ENCODE measurements at regions not wholly inside any gene's neighbourhood (a gene's known extent, or its start where the extent isn't known, plus 50 kb on each side); places are given as distances from the start of the nearest gene placed in this dataset.

DNA sequence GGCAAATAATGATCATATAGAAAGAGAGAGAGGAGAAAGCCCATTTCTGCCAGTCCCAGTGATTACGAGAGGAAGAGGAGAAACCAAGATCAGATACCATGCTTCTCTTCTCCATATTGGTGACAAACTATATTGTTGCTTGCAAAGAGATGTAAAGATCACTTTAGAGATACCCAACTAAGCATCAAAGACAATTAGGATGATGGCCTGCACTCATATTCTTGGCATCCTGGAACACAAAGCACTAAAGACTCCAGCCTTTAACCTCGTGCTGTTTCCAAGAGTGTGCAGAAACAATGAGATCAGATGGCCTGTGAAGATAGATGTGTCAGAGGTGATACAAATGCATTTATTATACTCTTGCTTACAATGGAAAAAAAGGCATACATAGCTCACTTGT lies 170.7 kb upstream of the TP63 start:
- no peaks in the 10 kb centered on the region for H3K36me3 Mint-ChIP-seq
- ChIA-PET CTCF (ENCODE audit: partially characterized antibody) (no interaction called here), POLR2A (ENCODE audit: partially characterized antibody) (no interaction called here)
- Histone ChIP-seq H3K27ac (ENCODE audit: low read depth, low read length) (no peak overlapping the region), H3K4me1 (ENCODE audit: insufficient read depth, low read length) (no peaks in the 10 kb centered on the region), H3K4me3 (ENCODE audit: low read length in 2 of 2) (no peak overlapping the region), H3K9me3 (ENCODE audit: control insufficient read depth in 1 of 2, low read length in 2 of 2) (no peaks in the 10 kb centered on the region), H3K27me3 (ENCODE audit: insufficient read depth, low read length) (no peaks in the 10 kb centered on the region), H3K36me3 (ENCODE audit: insufficient read depth, low read length) (no peaks in the 10 kb centered on the region)
- peaks cover 0 to 1% (median 0%) of the 10 kb centered on the region in 4 donors for H3K4me1 Mint-ChIP-seq
- intact Hi-C loops (cut with micrococcal nuclease), result no loop called here
- no peak overlapping the region for H3K27ac Mint-ChIP-seq
- no peak overlapping the region for H3K4me3 Mint-ChIP-seq
- H3K9me3 Mint-ChIP-seq, result peaks cover 0 to 8% (median 0%) of the 10 kb centered on the region in 8 donors
- no peaks in the 10 kb centered on the region for H3K27me3 Mint-ChIP-seq
- no peak for DNase-seq

DNA sequence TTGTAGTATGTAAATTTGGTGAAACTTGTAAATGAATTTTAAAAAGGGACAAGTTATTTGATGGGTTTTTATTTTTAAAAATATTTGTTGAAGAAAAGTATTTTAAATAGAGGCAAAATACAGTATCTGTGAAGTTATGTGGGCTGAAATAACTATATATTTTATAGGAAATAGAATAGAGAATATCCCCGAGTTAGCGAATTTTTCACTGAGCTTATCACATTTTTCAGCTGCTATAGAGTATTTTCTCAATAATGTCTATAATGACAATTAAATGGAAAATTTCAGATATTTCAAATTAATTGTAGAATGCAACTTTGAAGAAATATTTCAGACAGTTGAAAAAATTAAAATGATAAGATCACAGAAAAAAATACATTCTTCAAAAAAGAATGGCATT lies 166.4 kb upstream of the TP63 start:
- no peak overlapping the region for H3K4me3 ChIP-seq (ENCODE audit: low read length in 2 of 2)
- Mint-ChIP-seq H3K4me1 (peaks cover 0 to 5% (median 2%) of the 10 kb centered on the region in 4 donors), H3K9me3 (no peaks in the 10 kb centered on the region), H3K27ac (no peak overlapping the region), H3K27me3 (no peaks in the 10 kb centered on the region), H3K36me3 (no peaks in the 10 kb centered on the region), H3K4me3 (no peak overlapping the region)
- H3K27me3 ChIP-seq (ENCODE audit: insufficient read depth, low read length), result no peaks in the 10 kb centered on the region
- H3K27ac ChIP-seq (ENCODE audit: low read depth, low read length), result no peak overlapping the region
- ChIA-PET CTCF (ENCODE audit: partially characterized antibody) (no interaction called here), POLR2A (ENCODE audit: partially characterized antibody) (no interaction called here)
- DNase-seq, result no peak
- intact Hi-C loops (cut with micrococcal nuclease), result no loop called here
- H3K36me3 ChIP-seq (ENCODE audit: insufficient read depth, low read length), result no peaks in the 10 kb centered on the region
- no peaks in the 10 kb centered on the region for H3K4me1 ChIP-seq (ENCODE audit: insufficient read depth, low read length)
- H3K9me3 ChIP-seq (ENCODE audit: control insufficient read depth in 1 of 2, low read length in 2 of 2), result no peaks in the 10 kb centered on the region

DNA sequence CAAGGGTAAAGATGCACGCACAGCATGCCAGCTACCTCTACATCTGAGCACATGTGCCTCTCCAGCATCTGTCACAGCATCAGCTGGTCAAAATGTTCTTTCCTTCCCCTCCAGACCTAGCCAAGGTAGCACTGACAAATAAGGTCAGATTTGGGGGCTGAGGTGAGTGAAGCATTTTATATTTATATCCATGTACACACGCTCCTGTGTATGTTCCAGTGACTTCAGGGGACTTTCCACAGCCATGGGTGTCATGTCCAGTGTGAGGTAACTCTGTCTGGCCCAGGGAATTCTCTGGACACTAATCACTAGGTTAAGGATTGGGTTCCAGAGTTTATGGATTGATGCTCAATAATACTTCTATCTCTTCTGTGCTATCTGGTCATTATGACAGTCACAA lies 165.2 kb upstream of the TP63 start:
- H3K9me3 ChIP-seq (ENCODE audit: control insufficient read depth in 1 of 2, low read length in 2 of 2), result no peaks in the 10 kb centered on the region
- intact Hi-C loops (cut with micrococcal nuclease), result no loop called here
- no peaks in the 10 kb centered on the region for H3K27me3 Mint-ChIP-seq
- no peak overlapping the region for H3K27ac ChIP-seq (ENCODE audit: low read depth, low read length)
- no peaks in the 10 kb centered on the region for H3K9me3 Mint-ChIP-seq
- H3K27me3 ChIP-seq (ENCODE audit: insufficient read depth, low read length), result no peaks in the 10 kb centered on the region
- ChIA-PET POLR2A (ENCODE audit: partially characterized antibody) (no interaction called here), CTCF (ENCODE audit: partially characterized antibody) (no interaction called here)
- no peaks in the 10 kb centered on the region for H3K36me3 Mint-ChIP-seq
- DNase-seq, result no peak
- no peak overlapping the region for H3K4me3 Mint-ChIP-seq
- H3K4me1 ChIP-seq (ENCODE audit: insufficient read depth, low read length), result no peaks in the 10 kb centered on the region
- H3K4me3 ChIP-seq (ENCODE audit: low read length in 2 of 2), result no peak overlapping the region
- H3K4me1 Mint-ChIP-seq, result peaks cover 0 to 5% (median 2%) of the 10 kb centered on the region in 4 donors
- H3K27ac Mint-ChIP-seq, result no peak overlapping the region
- H3K36me3 ChIP-seq (ENCODE audit: insufficient read depth, low read length), result no peaks in the 10 kb centered on the region

DNA sequence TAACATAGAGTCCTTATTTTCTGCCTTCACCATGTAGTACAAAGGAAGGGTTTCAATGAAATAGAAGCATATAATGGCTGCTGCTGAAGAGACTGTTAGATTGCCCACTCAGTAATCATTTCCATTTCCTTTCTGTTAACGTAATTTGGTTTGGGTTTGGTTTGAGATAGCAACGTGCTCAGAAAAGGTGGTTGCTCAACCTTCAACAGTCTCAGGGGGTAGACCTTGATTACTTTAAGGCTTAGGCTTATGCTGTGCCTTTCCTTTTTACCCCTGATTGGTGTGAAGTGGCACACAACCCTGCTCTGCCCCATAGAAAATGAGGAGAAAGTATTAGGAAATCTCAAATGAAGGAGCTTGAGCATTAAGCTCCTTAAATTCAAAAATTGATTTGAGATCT lies 163.7 kb upstream of the TP63 start:
- Histone ChIP-seq H3K4me3 (ENCODE audit: low read length in 2 of 2) (no peak overlapping the region), H3K9me3 (ENCODE audit: control insufficient read depth in 1 of 2, low read length in 2 of 2) (no peaks in the 10 kb centered on the region), H3K27ac (ENCODE audit: low read depth, low read length) (no peak overlapping the region), H3K4me1 (ENCODE audit: insufficient read depth, low read length) (no peaks in the 10 kb centered on the region), H3K27me3 (ENCODE audit: insufficient read depth, low read length) (no peaks in the 10 kb centered on the region), H3K36me3 (ENCODE audit: insufficient read depth, low read length) (no peaks in the 10 kb centered on the region)
- intact Hi-C loops (cut with micrococcal nuclease), result no loop called here
- no peak overlapping the region for H3K4me3 Mint-ChIP-seq
- peaks cover 0 to 5% (median 2%) of the 10 kb centered on the region in 4 donors for H3K4me1 Mint-ChIP-seq
- no peak for DNase-seq
- POLR2A ChIA-PET (ENCODE audit: partially characterized antibody), result no interaction called here
- no peak overlapping the region for H3K27ac Mint-ChIP-seq
- H3K36me3 Mint-ChIP-seq, result no peaks in the 10 kb centered on the region
- CTCF ChIA-PET (ENCODE audit: partially characterized antibody), result no interaction called here
- no peaks in the 10 kb centered on the region for H3K9me3 Mint-ChIP-seq
- H3K27me3 Mint-ChIP-seq, result no peaks in the 10 kb centered on the region

DNA sequence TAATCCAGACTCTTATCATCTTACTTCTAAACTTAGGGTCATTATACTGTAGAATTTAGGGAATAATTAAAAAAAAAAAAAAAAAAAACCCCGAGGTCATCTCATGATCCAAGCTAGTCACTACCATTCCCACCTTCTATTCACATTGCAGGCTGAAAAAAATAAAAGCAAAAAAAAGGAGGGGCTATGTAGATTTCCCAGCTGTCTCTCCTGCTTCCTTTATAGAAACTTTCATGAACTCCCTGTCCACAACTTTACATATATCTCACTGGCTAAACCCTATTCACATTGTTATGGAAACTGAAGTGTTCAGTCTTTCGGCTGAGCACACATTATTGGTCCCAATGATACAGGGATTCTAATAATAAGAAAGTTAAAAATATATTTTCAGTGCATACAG lies 156.2 kb upstream of the TP63 start:
- Mint-ChIP-seq H3K27me3 (no peaks in the 10 kb centered on the region), H3K9me3 (peaks cover 0 to 2% (median 0%) of the 10 kb centered on the region in 8 donors), H3K36me3 (no peaks in the 10 kb centered on the region), H3K4me1 (no peaks in the 10 kb centered on the region), H3K27ac (no peak overlapping the region), H3K4me3 (no peak overlapping the region)
- no peak for DNase-seq
- H3K36me3 ChIP-seq (ENCODE audit: insufficient read depth, low read length), result no peaks in the 10 kb centered on the region
- CTCF ChIA-PET (ENCODE audit: partially characterized antibody), result no interaction called here
- no peaks in the 10 kb centered on the region for H3K4me1 ChIP-seq (ENCODE audit: insufficient read depth, low read length)
- H3K27ac ChIP-seq (ENCODE audit: low read depth, low read length), result no peak overlapping the region
- no peak overlapping the region for H3K4me3 ChIP-seq (ENCODE audit: low read length in 2 of 2)
- H3K9me3 ChIP-seq (ENCODE audit: control insufficient read depth in 1 of 2, low read length in 2 of 2), result no peaks in the 10 kb centered on the region
- POLR2A ChIA-PET (ENCODE audit: partially characterized antibody), result no interaction called here
- no peaks in the 10 kb centered on the region for H3K27me3 ChIP-seq (ENCODE audit: insufficient read depth, low read length)
- intact Hi-C loops (cut with micrococcal nuclease), result no loop called here

DNA sequence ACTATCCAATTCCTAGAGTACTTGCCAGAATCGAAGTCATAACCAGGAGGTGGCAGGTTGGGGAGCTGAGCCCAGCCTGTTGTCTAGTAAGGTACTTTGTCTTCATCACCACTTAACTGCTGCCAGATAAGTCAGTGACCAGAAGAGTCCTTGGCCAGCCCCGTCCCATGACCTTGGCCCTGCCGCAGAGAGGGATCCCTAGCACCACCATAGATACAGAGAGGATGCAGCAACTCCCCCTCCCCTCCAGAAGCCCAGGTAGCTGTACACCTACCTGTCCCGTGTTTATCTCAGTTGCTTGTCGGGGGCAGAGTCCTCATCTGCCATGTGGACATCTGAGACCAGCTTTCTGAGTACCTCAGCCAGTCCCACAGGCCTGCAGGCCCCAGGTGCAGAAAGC lies 153.6 kb upstream of the TP63 start:
- intact Hi-C loops (cut with micrococcal nuclease), result no loop called here
- H3K27me3 Mint-ChIP-seq, result no peaks in the 10 kb centered on the region
- no peaks in the 10 kb centered on the region for H3K4me1 ChIP-seq (ENCODE audit: insufficient read depth, low read length)
- no peak for DNase-seq
- no peak overlapping the region for H3K4me3 ChIP-seq (ENCODE audit: low read length in 2 of 2)
- peaks cover 0 to 8% of the 10 kb centered on the region in 2 donors for H3K36me3 Mint-ChIP-seq
- H3K9me3 ChIP-seq (ENCODE audit: control insufficient read depth in 1 of 2, low read length in 2 of 2), result no peaks in the 10 kb centered on the region
- ChIA-PET POLR2A (ENCODE audit: partially characterized antibody) (no interaction called here), CTCF (ENCODE audit: partially characterized antibody) (no interaction called here)
- no peaks in the 10 kb centered on the region for H3K4me1 Mint-ChIP-seq
- no peaks in the 10 kb centered on the region for H3K36me3 ChIP-seq (ENCODE audit: insufficient read depth, low read length)
- H3K27me3 ChIP-seq (ENCODE audit: insufficient read depth, low read length), result no peaks in the 10 kb centered on the region
- no peak overlapping the region for H3K27ac ChIP-seq (ENCODE audit: low read depth, low read length)
- no peak overlapping the region for H3K4me3 Mint-ChIP-seq
- peaks cover 0 to 6% (median 0%) of the 10 kb centered on the region in 8 donors for H3K9me3 Mint-ChIP-seq
- no peak overlapping the region for H3K27ac Mint-ChIP-seq

DNA sequence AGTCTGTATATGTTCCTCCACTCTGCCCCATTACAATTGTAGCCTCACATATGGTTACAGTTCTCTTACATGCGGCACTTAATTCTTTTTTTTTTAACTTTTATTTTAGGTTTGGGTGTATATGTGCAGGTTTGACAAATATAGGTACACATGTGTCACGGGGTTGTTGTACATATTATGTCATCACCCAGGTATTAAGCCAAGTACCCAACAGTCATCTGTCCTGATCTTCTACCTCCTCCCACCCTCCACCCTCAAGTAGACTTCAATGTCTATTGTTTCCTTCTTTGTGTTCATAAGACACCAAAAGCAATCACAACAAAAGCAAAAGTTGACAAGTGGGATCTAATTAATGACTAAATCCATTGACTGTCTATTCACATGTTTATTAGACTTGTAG lies 144.6 kb upstream of the TP63 start:
- intact Hi-C loops (cut with micrococcal nuclease), result no loop called here
- CTCF ChIA-PET (ENCODE audit: partially characterized antibody), result no interaction called here
- H3K9me3 Mint-ChIP-seq, result peaks cover 0 to 13% (median 3%) of the 10 kb centered on the region in 8 donors

DNA sequence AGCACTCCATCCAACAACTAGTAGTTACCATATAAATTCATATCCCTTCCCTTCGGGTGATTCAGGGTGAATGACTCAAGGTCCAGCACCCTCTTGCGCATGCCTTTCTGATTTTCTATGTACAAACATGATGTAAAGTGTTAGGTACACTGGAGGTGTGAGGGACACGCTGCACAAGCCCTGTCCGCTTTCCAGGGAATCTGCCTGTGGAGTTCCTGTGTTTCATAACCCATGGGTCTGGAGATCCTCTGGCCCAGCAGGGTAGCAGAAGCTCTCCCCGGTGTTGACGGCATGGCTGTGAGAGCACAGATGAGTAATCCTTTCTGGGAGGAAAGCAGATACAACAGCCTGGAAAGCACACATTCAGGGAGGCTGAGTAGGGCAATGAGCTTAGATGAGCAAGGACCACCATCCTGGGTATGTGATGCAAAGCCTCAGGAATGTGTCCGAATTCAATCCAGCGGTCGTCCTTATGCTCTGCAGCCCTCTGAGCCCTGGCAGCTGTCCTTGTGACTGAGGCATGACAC lies 142.9 kb upstream of the TP63 start:
- Mint-ChIP-seq H3K27ac (no peak overlapping the region), H3K36me3 (peaks cover 0 to 3% of the 10 kb centered on the region in 2 donors), H3K27me3 (no peaks in the 10 kb centered on the region), H3K9me3 (peaks cover 0 to 8% (median 0%) of the 10 kb centered on the region in 8 donors), H3K4me3 (no peak overlapping the region), H3K4me1 (no peaks in the 10 kb centered on the region)
- no peaks in the 10 kb centered on the region for H3K36me3 ChIP-seq (ENCODE audit: insufficient read depth, low read length)
- H3K27me3 ChIP-seq (ENCODE audit: insufficient read depth, low read length), result no peaks in the 10 kb centered on the region
- no peaks in the 10 kb centered on the region for H3K9me3 ChIP-seq (ENCODE audit: control insufficient read depth in 1 of 2, low read length in 2 of 2)
- no peak overlapping the region for H3K27ac ChIP-seq (ENCODE audit: low read depth, low read length)
- DNase-seq, result no peak
- H3K4me3 ChIP-seq (ENCODE audit: low read length in 2 of 2), result no peak overlapping the region
- no peaks in the 10 kb centered on the region for H3K4me1 ChIP-seq (ENCODE audit: insufficient read depth, low read length)
- intact Hi-C loops (cut with micrococcal nuclease), result no loop called here
- POLR2A ChIA-PET (ENCODE audit: partially characterized antibody), result no interaction called here
- CTCF ChIA-PET (ENCODE audit: partially characterized antibody), result no interaction called here

More for the DNA sequence above, 144.6 kb upstream of the TP63 start:
- POLR2A ChIA-PET (ENCODE audit: partially characterized antibody), result no interaction called here
- H3K36me3 ChIP-seq (ENCODE audit: insufficient read depth, low read length), result no peaks in the 10 kb centered on the region
- H3K4me3 ChIP-seq (ENCODE audit: low read length in 2 of 2), result no peak overlapping the region
- H3K27me3 Mint-ChIP-seq, result no peaks in the 10 kb centered on the region
- no peak overlapping the region for H3K27ac Mint-ChIP-seq
- H3K36me3 Mint-ChIP-seq, result peaks cover 0 to 7% of the 10 kb centered on the region in 2 donors
- no peak overlapping the region for H3K27ac ChIP-seq (ENCODE audit: low read depth, low read length)
- no peaks in the 10 kb centered on the region for H3K4me1 ChIP-seq (ENCODE audit: insufficient read depth, low read length)
- no peaks in the 10 kb centered on the region for H3K9me3 ChIP-seq (ENCODE audit: control insufficient read depth in 1 of 2, low read length in 2 of 2)
- no peaks in the 10 kb centered on the region for H3K27me3 ChIP-seq (ENCODE audit: insufficient read depth, low read length)
- no peak for DNase-seq
- no peaks in the 10 kb centered on the region for H3K4me1 Mint-ChIP-seq
- no peak overlapping the region for H3K4me3 Mint-ChIP-seq
